Heart left ventricle (tissue), 16 donors: ENCODE measurements at regions not wholly inside any gene's neighbourhood (a gene's known extent, or its start where the extent isn't known, plus 50 kb on each side); places are given as distances from the start of the nearest gene placed in this dataset.

Experiments
- ATAC-seq, 4 donors: fragments of 200-7000 bp; cut with Tn5 transposase; one replicate each; pipeline ENCODE4 v1.9.1; 2020 to 2022; ENCODE audit warnings: moderate library complexity in 4 of 4, mild to moderate bottlenecking in 3 of 4, moderate number of reproducible peaks in 1 of 4
- DNase-seq, 5 donors: peaks; one replicate each; pipeline ENCODE4 v3.0.0-alpha.2; 2020
- H3K27ac ChIP-seq, 12 donors: fragments of 200-600 bp; sonication (generic) in 4 of 12; one replicate each; pipeline versions ENCODE4 v1.5.0 to v1.8.0; 2016 to 2022; ENCODE audit warnings: mild to moderate bottlenecking in 2 of 12
- H3K27me3 ChIP-seq, 9 donors: fragments of 200-600 bp; sonication (generic) in 2 of 9; one replicate each; pipeline versions ENCODE4 v1.5.1 to v1.8.0; 2016 to 2022; ENCODE audit warnings: mild to moderate bottlenecking in 3 of 9
- H3K36me3 ChIP-seq, 9 donors: fragments of 200-600 bp; sonication (generic) in 2 of 9; one replicate each; pipeline versions ENCODE4 v1.5.0 to v1.8.0; 2018 to 2022; ENCODE audit warnings: mild to moderate bottlenecking in 2 of 9
- H3K4me1 ChIP-seq, 12 donors: fragments of 200-600 bp; sonication (generic) in 4 of 12; one replicate each; pipeline versions ENCODE4 v1.5.0 to v1.8.0; 2016 to 2022; ENCODE audit warnings: mild to moderate bottlenecking in 3 of 12
- H3K4me3 ChIP-seq, 12 donors: fragments of 200-600 bp; sonication (generic) in 4 of 12; one replicate each; pipeline versions ENCODE4 v1.5.0 to v1.8.0; 2017 to 2022; ENCODE audit warnings: mild to moderate bottlenecking in 9 of 12, moderate library complexity in 4 of 12
- H3K9me3 ChIP-seq, 12 donors: fragments of 200-600 bp; sonication (generic) in 4 of 12; one replicate each; pipeline versions ENCODE4 v1.5.0 to v1.8.0; 2016 to 2022; ENCODE audit warnings: mild to moderate bottlenecking in 1 of 12
- POLR2A ChIP-seq, 2 donors: fragments of 450-650 bp; IDR thresholded peaks; one replicate each; pipeline ENCODE4 v1.6.1; 2017; ENCODE audit warnings: antibody characterized with exemption in 2 of 2, mild to moderate bottlenecking in 2 of 2, moderate library complexity in 2 of 2
- WGBS, 4 donors: extraction: QIAGEN DNeasy Blood & Tissue Kit in 2 of 4; methylation state at CpG; one replicate each; pipeline versions ENCODE4 v1.1.5 to v1.1.7; 2013 to 2018; 5-methylcytosine and 5-hydroxymethylcytosine counted together
- intact Hi-C, 10 donors: fragments of 100-400 bp; cut with DNase I; formaldehyde crosslinking; loops; one replicate each; pipeline versions ENCODE4 v1.11.1 to v1.14.2; 2022
- TF ChIP-seq, protein P1 (sequence below), 12 donors: fragments of 200-600 bp; sonication (generic) in 4 of 12; IDR thresholded peaks; one replicate each; pipeline versions ENCODE4 v1.5.0 to v1.8.0; 2018 to 2022; ENCODE audit warnings: antibody characterized with exemption in 12 of 12, mild to moderate bottlenecking in 5 of 12
- donor health status: ischemic (EF 13 %, LVEDD 7.1; RV severe dilation, severe dysfunction).
- donor health status: healthy with polysubstance abuse.
- donor health status: DM: no; HTN: yes; CAD: no.
- donor health status: DM: no; HTN: no; CAD: no.
- donor health status: ischemic (EF 25% LVEDD 6.9; RV normal size, moderate dysfunction).
- donor health status: ischemic (EF 25% LVEDD 5.7; RV mildly dilated, moderate dysfunction).
- donor health status: healthy.
- donor health status: DM: yes; HTN: yes; CAD: no.
- donor health status: ischemic (EF 35%, LVEDD 5.7; RV mildly dilated, moderate dysfunction).
- donor health status: nonischemic (EF 11% LVEDD 7.7; RV severe dilation, severe dysfunction).
- donor health status: DM: yes; HTN: yes; CAD: no.
- donor health status: PGD.
- donor health status: ischemic (EF 29% LVEDD 5.4; RV normal size, mild dysfunction).
- donor health status: nonischemic (EF 23%, LVEDD 6.1; RV moderate dilation, normal function).

DNA sequence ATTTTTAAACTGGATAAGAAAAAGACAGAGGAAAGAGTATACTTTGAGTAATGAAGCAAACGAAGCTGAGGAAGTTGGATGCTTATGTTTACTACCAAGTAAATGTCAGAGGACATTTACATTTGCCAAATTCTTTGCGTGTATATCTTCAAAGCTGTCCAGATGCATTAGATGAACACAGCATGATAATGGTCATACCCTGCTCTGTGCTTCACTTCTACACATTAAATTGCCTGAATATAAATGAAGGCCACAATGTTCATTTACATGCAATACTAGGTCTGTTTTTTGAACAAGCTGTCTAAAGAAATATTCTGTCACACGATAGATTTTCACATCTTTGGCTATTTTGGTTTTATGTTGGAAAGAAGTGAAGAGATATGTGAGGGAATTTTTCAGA lies 405.8 kb upstream of the ADAMTS9 start:
- ATAC-seq: no peak
- Histone ChIP-seq H3K27me3 (no peaks in the 10 kb centered on the region), H3K27ac (no peak overlapping the region), H3K4me3 (no peak overlapping the region), H3K36me3 (no peaks in the 10 kb centered on the region), H3K9me3 (no peaks in the 10 kb centered on the region), H3K4me1 (no peaks in the 10 kb centered on the region)
- 79 to 86% (median 84%) methylated on average over 3 of the region's 3 CpGs for WGBS, 4 donors
- TF ChIP-seq, protein P1, sequence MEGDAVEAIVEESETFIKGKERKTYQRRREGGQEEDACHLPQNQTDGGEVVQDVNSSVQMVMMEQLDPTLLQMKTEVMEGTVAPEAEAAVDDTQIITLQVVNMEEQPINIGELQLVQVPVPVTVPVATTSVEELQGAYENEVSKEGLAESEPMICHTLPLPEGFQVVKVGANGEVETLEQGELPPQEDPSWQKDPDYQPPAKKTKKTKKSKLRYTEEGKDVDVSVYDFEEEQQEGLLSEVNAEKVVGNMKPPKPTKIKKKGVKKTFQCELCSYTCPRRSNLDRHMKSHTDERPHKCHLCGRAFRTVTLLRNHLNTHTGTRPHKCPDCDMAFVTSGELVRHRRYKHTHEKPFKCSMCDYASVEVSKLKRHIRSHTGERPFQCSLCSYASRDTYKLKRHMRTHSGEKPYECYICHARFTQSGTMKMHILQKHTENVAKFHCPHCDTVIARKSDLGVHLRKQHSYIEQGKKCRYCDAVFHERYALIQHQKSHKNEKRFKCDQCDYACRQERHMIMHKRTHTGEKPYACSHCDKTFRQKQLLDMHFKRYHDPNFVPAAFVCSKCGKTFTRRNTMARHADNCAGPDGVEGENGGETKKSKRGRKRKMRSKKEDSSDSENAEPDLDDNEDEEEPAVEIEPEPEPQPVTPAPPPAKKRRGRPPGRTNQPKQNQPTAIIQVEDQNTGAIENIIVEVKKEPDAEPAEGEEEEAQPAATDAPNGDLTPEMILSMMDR (IDR thresholded peaks at IDR 0.05): no peak
- TF ChIP-seq POLR2A (IDR thresholded peaks at IDR 0.05): no peak
- intact Hi-C loops: no loop called here
- DNase-seq: no peak

DNA sequence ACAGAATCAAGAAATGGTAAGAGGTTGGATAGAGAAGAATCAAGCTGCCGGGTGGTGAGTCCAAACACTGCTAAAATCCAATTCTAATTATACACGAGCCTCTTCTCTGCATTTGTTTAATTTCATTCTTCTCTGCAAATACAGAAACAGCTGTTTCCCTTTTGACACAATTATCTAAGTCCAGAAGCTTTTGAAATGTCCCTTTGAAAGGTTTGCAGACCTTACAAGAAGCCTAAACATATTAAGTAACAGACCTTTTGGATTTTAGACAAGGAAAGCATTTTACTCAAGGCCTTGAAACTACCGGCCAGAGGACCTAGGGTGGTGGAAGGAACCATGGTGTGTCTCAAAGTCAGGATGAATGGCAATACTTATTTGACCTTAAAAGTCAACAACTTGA lies 403.8 kb upstream of the ADAMTS9 start:
- intact Hi-C loops: no loop called here
- no peaks in the 10 kb centered on the region for H3K4me1 ChIP-seq
- no peak for DNase-seq
- no peaks in the 10 kb centered on the region for H3K27me3 ChIP-seq
- H3K27ac ChIP-seq: no peak overlapping the region
- no peaks in the 10 kb centered on the region for H3K9me3 ChIP-seq
- H3K36me3 ChIP-seq: no peaks in the 10 kb centered on the region
- TF ChIP-seq, protein P1 (IDR thresholded peaks at IDR 0.05): no peak
- no peak for TF ChIP-seq POLR2A (IDR thresholded peaks at IDR 0.05)
- no peak for ATAC-seq
- WGBS, 4 donors: 71 to 77% (median 74%) methylated on average over 3 of the region's 3 CpGs
- no peak overlapping the region for H3K4me3 ChIP-seq

DNA sequence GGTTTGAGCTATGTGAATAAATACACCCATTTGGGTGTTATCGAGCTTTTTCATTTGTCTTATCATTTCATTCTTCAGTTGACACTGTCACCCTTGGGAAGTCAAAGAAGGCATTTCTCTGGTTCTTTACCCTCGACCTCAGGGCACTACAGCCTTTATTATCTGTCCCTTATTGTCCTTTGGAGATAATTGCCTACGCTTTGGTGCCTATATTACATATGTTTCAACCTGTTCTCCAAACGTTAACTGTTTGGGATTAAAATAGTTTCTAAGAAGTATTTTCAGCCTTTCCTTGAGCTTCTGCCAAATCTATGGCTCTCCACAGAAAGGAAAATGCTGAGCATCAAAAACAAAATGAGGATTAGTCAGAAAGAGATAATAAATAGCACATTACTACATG lies 395.4 kb upstream of the ADAMTS9 start:
- no peak overlapping the region for H3K27ac ChIP-seq
- TF ChIP-seq POLR2A (IDR thresholded peaks at IDR 0.05): no peak
- TF ChIP-seq, protein P1 (IDR thresholded peaks at IDR 0.05): no peak
- no peaks in the 10 kb centered on the region for H3K36me3 ChIP-seq
- no peak overlapping the region for H3K4me3 ChIP-seq
- 44 to 52% (median 45%) methylated on average over 4 of the region's 4 CpGs for WGBS, 4 donors
- intact Hi-C loops: loop anchor here in 3 of 10 donors (5.0 to 10.0 kb wide), 2 partner anchors 398 to 401 kb away; partner anchors contain the start of gene ADAMTS9 (in 2 of the 3)
- H3K4me1 ChIP-seq: peaks cover 0 to 4% (median 0%) of the 10 kb centered on the region in 12 donors
- H3K27me3 ChIP-seq: no peaks in the 10 kb centered on the region
- DNase-seq (no peak), ATAC-seq (no peak)
- no peaks in the 10 kb centered on the region for H3K9me3 ChIP-seq

DNA sequence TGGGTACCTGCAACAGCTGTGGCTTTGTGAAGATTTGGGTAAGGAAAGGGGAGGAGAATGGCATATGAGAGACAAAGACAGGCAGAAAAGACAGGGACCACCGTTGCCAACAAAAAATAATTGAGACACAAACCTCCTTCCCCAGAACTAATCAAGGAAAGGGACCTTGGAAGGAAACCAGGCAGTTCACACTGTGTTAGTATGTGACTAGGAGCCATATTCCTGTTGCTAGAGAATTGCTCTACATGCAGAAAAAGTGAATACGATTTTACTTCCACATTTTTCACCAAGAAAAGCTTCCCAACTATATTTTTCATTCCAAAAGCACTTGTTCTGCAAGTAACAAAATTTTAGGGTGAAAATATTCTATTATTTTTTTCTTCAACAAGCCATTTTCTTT lies 393.7 kb upstream of the ADAMTS9 start:
- intact Hi-C loops: loop anchor here in 3 of 10 donors (5.0 to 10.0 kb wide), 2 partner anchors 397 to 399 kb away; partner anchors contain the start of gene ADAMTS9 (in 2 of the 3)
- no peak for ATAC-seq
- Histone ChIP-seq H3K27ac (no peak overlapping the region), H3K4me1 (peaks cover 0 to 4% (median 0%) of the 10 kb centered on the region in 12 donors), H3K36me3 (no peaks in the 10 kb centered on the region), H3K27me3 (no peaks in the 10 kb centered on the region), H3K9me3 (no peaks in the 10 kb centered on the region), H3K4me3 (no peak overlapping the region)
- 64 to 77% (median 75%) methylated on average over 2 of the region's 2 CpGs for WGBS, 4 donors
- TF ChIP-seq POLR2A (IDR thresholded peaks at IDR 0.05): no peak
- TF ChIP-seq, protein P1 (IDR thresholded peaks at IDR 0.05): no peak
- DNase-seq: no peak
